Naive thymus-derived CD8-positive, alpha-beta T cell (primary cell): ENCODE measurements at regions not wholly inside any gene's neighbourhood (a gene's known extent, or its start where the extent isn't known, plus 50 kb on each side); places are given as distances from the start of the nearest gene placed in this dataset.

ENCODE experiments used
- ATAC-seq, 2 donors: fragments of 150-1000 bp; cut with Tn5 transposase in 1 of 2; sonication (Bioruptor Pico), chemical (Tn5 transposase) in 1 of 2; 1 replicate in 1 of 2; 2 replicates in 1 of 2; pipeline ENCODE4 v1.10.0; 2021; ENCODE audit warnings: mild to moderate bottlenecking in 2 of 2, moderate library complexity in 2 of 2
- POLR2A ChIA-PET: fragments of 350-600 bp; sonication (Branson Sonifier 250); formaldehyde crosslinking; loops from one replicate; lab custom pipeline; 2021; ENCODE audit warnings: antibody characterized with exemption; lab: Charles Lee
- DNase-seq, 10 donors: peaks; one replicate each; pipeline versions ENCODE4 v3.0.0 to v3.0.0-alpha.2; 2020 to 2022
- H3K27ac Mint-ChIP-seq, 10 donors: one replicate each; pipeline ENCODE4 v1.8.0; 2020 to 2022; ENCODE audit warnings: mild to moderate bottlenecking in 10 of 10, mixed read lengths in 10 of 10, moderate library complexity in 4 of 10, inconsistent platforms in 1 of 10
- H3K27me3 Mint-ChIP-seq, 5 donors: one replicate each; pipeline ENCODE4 v1.8.0; 2021 to 2022; ENCODE audit warnings: mixed read lengths in 5 of 5
- H3K36me3 Mint-ChIP-seq, 3 donors: one replicate each; pipeline ENCODE4 v1.8.0; 2020 to 2022; ENCODE audit warnings: mixed read lengths in 3 of 3, mild to moderate bottlenecking in 2 of 3, inconsistent platforms in 1 of 3
- H3K4me1 Mint-ChIP-seq, 4 donors: one replicate each; pipeline ENCODE4 v1.8.0; 2021 to 2022; ENCODE audit warnings: mixed read lengths in 4 of 4
- H3K4me3 Mint-ChIP-seq, 10 donors: one replicate each; pipeline ENCODE4 v1.8.0; 2020 to 2022; ENCODE audit warnings: mild to moderate bottlenecking in 10 of 10, mixed read lengths in 10 of 10, moderate library complexity in 6 of 10, inconsistent platforms in 1 of 10
- H3K9me3 Mint-ChIP-seq, 9 donors: one replicate each; pipeline ENCODE4 v1.8.0; 2020 to 2022; ENCODE audit warnings: mixed read lengths in 9 of 9, mild to moderate bottlenecking in 3 of 9, inconsistent platforms in 1 of 9, moderate library complexity in 1 of 9

DNA sequence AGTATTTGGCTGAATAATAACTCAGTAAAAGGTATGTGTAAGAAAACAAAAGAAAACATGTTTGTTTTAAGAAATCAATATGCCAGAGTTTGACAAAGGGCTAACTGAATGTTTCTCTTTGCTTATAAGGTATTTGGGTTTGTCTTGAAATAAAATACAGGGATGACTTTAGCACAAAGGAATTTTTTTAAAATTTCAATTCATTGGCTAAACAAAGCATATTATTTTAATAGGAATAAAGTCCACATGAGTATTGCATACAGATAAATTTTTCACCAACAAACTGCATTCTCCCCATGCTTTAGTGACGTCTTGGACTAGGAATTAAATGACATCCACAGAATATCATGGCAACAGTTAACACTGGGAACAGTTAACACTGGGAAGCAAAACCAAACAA, 480.0 kb upstream of the JAG1 start:
- no peak for ATAC-seq
- Mint-ChIP-seq H3K4me1 (no peaks in the 10 kb centered on the region), H3K27ac (no peak overlapping the region), H3K27me3 (no peaks in the 10 kb centered on the region), H3K36me3 (no peaks in the 10 kb centered on the region), H3K9me3 (peaks cover 0 to 3% (median 0%) of the 10 kb centered on the region in 9 donors), H3K4me3 (no peak overlapping the region)
- POLR2A ChIA-PET = no interaction called here
- no peak for DNase-seq

DNA sequence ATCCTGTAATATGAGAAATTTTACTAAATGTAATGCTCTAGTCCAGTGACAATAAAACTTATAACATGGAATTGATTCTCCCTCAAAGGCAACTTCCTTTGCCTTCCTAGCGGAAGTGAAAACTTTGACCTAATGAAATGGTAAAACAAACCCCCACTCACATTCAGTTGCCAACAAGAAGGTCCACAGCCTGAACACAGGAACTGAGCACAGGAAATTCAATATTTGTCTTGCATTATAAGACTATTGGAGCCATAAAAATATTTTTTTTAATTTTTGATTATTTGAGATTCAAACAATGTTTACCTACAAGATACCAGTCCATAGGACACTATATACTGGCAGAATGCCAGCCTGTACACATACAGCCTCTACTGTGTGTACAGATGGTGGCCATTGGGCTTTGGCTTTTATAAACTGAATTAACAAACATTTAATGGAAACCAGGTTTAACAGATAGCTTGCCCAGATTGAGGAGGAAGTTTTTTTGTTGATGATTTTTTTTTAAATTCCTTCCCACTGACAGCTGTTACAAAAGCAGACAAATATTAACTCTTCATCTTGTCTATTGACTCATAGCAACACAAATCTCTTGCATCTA, 481.5 kb upstream of the JAG1 start:
- Mint-ChIP-seq H3K9me3 (peaks cover 0 to 3% (median 0%) of the 10 kb centered on the region in 9 donors), H3K27me3 (no peaks in the 10 kb centered on the region), H3K27ac (no peak overlapping the region), H3K36me3 (no peaks in the 10 kb centered on the region), H3K4me1 (no peaks in the 10 kb centered on the region), H3K4me3 (no peak overlapping the region)
- ATAC-seq (no peak), DNase-seq (no peak)
- POLR2A ChIA-PET = no interaction called here

DNA sequence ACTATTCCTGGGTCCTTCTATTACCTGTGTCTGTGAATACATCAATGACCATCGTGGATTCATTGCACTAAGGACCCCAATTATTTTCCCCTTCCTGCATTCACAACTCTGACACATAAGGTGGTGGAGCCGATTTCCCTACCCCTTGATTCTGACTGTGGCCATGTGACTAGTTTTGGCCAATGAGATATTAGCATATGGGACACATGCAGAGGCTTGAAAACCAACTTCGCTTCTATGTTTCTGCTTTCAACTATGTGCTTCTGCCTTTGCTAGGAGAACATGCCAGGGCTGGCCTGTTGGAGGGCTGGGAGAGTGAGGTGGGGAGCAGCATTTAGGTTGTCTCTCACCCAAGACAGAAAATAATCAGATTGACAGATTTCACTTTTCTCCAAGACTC, 483.1 kb upstream of the JAG1 start:
- no peaks in the 10 kb centered on the region for H3K27me3 Mint-ChIP-seq
- peaks cover 0 to 3% (median 0%) of the 10 kb centered on the region in 9 donors for H3K9me3 Mint-ChIP-seq
- POLR2A ChIA-PET = no interaction called here
- no peak overlapping the region for H3K27ac Mint-ChIP-seq
- H3K36me3 Mint-ChIP-seq = no peaks in the 10 kb centered on the region
- DNase-seq (no peak), ATAC-seq (no peak)
- no peaks in the 10 kb centered on the region for H3K4me1 Mint-ChIP-seq
- no peak overlapping the region for H3K4me3 Mint-ChIP-seq

DNA sequence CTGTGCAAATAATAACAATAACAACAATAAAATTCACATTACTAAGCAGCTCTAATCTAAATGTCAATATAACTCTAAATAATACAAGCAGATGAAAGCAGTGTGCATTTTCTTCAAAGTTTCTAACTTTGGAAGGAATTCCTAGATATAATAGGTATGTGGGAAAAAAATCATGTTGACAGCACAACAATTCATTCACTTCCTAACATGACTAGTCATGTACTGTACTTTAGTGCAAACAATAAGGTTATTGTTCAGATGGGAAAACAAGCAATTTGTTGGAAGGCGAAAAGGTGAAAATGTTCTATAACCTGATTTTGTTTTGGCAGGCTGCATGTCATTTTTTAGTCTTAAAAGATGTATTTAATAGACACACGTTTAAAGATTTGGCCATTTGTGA, 484.3 kb upstream of the JAG1 start:
- no peaks in the 10 kb centered on the region for H3K4me1 Mint-ChIP-seq
- H3K9me3 Mint-ChIP-seq = peaks cover 0 to 3% (median 0%) of the 10 kb centered on the region in 9 donors
- no peak for ATAC-seq
- H3K27me3 Mint-ChIP-seq = peaks cover 0 to 4% (median 0%) of the 10 kb centered on the region in 5 donors
- no peak for DNase-seq
- no peak overlapping the region for H3K4me3 Mint-ChIP-seq
- no peaks in the 10 kb centered on the region for H3K36me3 Mint-ChIP-seq
- H3K27ac Mint-ChIP-seq = no peak overlapping the region
- POLR2A ChIA-PET = no interaction called here

DNA sequence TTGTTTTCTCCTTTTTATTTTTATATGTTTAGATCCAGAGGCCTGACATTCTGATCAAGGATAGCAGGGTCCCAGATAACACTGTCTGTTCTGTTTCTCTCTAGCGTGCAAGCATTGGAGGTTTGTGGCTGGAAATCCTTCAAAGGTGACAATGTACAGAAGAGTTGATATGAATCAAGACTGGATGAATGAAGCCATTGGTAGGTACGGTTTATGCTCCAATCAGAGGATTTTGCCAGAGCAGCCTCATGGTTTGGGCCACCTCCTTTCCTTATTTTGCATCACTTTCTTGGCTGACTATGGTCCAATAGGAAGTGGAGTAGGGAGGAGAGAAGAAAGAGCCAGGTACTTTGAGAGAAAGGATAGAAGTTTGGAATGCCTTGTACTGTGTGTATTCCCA, 484.8 kb upstream of the JAG1 start:
- Mint-ChIP-seq H3K36me3 (no peaks in the 10 kb centered on the region), H3K27ac (no peak overlapping the region), H3K9me3 (peaks cover 0 to 3% (median 0%) of the 10 kb centered on the region in 9 donors), H3K4me3 (no peak overlapping the region), H3K27me3 (peaks cover 0 to 4% (median 0%) of the 10 kb centered on the region in 5 donors), H3K4me1 (no peaks in the 10 kb centered on the region)
- POLR2A ChIA-PET = no interaction called here
- DNase-seq (no peak), ATAC-seq (no peak)

DNA sequence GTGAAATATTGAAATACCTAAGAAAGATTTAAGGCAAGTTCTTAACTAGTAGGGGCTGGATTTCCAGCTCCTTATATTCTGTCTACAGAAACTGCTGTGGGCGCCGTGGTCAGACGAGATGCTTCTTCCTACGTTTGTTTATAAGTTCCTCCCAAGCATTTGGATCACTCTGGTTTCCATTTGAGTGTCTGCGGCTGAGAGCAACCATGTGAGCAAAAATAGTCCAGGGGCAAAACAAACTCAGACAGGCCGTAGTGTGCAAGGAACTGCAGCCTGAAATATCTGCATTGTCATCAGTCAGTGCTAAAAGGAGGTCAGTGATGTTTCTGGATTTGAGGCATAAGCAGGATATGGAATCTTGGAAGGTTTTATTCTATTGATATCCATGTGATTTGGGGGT, 485.9 kb upstream of the JAG1 start:
- POLR2A ChIA-PET = no interaction called here
- no peaks in the 10 kb centered on the region for H3K36me3 Mint-ChIP-seq
- DNase-seq (no peak), ATAC-seq (no peak)
- H3K27me3 Mint-ChIP-seq = peaks cover 0 to 4% (median 0%) of the 10 kb centered on the region in 5 donors
- H3K4me1 Mint-ChIP-seq = no peaks in the 10 kb centered on the region
- peaks cover 0 to 2% (median 0%) of the 10 kb centered on the region in 9 donors for H3K9me3 Mint-ChIP-seq
- H3K4me3 Mint-ChIP-seq = no peak overlapping the region
- H3K27ac Mint-ChIP-seq = no peak overlapping the region

DNA sequence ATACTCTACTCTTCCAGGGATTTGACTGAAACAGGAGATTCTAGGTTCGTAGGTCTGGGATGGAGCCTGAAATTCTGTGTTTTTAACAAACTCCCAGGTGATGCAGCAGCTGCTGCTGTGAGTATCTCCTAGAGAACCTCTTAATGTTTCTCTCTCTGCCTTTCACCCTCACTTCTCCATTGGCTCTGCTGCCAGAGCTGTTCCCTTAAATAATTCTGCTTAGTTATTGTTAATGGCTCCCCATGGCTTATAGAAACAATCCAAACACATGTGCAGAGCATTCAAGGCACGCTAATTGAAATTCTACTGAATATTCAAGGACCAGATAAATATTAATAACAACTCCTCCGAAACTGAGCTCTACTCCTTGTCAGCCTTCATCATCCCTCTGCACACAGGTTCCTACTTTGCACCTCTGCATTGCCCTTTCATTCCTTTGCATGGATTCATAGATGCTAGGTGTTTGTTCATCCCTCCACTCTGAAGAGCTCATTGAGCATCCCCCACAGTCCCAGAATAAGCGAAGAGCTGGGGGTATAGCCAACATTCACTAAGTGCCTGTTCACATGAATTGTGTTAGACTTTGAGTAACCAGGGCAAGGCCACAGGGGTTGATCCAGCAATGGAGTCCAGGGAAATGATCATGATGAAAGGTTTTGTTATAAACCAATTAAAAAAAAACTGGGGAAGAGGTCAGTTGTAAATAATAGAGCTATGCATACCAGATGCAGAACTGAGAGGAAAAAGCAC, 488.4 kb upstream of the JAG1 start:
- no peak for ATAC-seq
- DNase-seq = no peak
- H3K36me3 Mint-ChIP-seq = no peaks in the 10 kb centered on the region
- H3K9me3 Mint-ChIP-seq = peaks cover 0 to 8% (median 0%) of the 10 kb centered on the region in 9 donors
- no peaks in the 10 kb centered on the region for H3K4me1 Mint-ChIP-seq
- no peak overlapping the region for H3K27ac Mint-ChIP-seq
- POLR2A ChIA-PET = interaction anchor here (0.6 kb wide), 1 partner anchor 29 kb away, joined by 3 read pairs; no protein-coding TSS in a partner anchor
- peaks cover 0 to 4% (median 0%) of the 10 kb centered on the region in 5 donors for H3K27me3 Mint-ChIP-seq
- no peak overlapping the region for H3K4me3 Mint-ChIP-seq

DNA sequence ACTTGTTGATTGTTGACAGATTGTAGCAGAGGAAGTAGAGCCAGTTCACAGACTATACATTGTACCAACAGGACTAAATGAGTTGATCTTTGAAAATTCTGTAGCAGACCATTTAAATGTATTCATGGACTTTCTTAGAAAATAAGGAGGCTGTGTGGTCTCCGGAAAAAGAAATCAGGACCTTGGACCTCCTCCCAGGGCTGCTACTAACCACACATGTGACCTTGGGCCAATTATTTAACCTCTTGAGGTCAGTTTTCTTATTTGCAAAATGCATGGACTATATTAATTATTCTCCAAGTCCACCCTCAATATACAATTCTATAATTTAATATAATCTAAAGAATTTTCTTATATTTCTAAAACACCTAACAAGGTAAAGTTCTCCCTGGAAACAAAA, 492.0 kb upstream of the JAG1 start:
- ATAC-seq = no peak
- Mint-ChIP-seq H3K36me3 (no peaks in the 10 kb centered on the region), H3K27me3 (peaks cover 0 to 8% (median 0%) of the 10 kb centered on the region in 5 donors), H3K9me3 (peaks cover 0 to 8% (median 0%) of the 10 kb centered on the region in 9 donors), H3K4me1 (no peaks in the 10 kb centered on the region), H3K4me3 (no peak overlapping the region), H3K27ac (no peak overlapping the region)
- POLR2A ChIA-PET = no interaction called here
- no peak for DNase-seq

DNA sequence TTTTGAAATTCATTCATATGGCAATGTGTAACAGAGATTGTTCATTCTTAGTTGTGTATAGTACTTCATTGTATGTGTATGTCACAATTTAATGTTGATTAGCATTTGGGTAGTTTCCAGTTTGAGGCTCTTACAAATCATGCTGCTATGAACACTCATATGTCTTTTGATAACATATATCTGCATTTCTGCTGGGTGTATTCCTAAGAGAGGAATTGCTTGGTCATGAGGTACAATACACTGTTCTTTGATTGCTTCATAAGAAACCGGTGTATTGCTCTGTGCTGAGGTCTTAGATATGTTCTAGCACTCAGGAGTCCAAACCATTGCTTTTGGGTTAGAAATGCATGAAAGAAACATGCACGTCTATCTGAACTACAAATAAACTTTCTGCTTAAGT, 492.9 kb upstream of the JAG1 start:
- Mint-ChIP-seq H3K9me3 (peaks cover 0 to 8% (median 0%) of the 10 kb centered on the region in 9 donors), H3K27ac (no peak overlapping the region), H3K4me1 (no peaks in the 10 kb centered on the region), H3K36me3 (no peaks in the 10 kb centered on the region), H3K4me3 (no peak overlapping the region), H3K27me3 (peaks cover 0 to 8% (median 0%) of the 10 kb centered on the region in 5 donors)
- DNase-seq (no peak), ATAC-seq (no peak)
- POLR2A ChIA-PET = no interaction called here

DNA sequence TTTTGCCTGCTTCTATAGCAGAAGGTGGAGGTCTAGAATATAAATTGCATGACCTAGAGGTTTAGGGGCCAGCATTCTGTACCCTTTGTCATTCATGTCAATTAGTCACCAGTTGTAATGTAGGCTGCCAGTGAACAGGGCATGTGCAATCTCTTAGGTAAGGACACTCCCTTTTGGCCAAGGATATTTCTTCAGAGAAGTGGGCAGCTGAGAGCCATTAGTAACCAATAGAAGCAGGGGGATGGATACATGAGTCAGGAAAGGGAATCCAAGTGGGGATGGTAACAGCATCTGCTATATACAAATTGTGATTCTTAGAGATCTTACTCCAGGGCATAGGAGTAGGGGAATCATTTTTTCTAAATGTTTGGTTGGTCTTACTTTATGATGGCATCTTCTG, 494.2 kb upstream of the JAG1 start:
- H3K27ac Mint-ChIP-seq = no peak overlapping the region
- peaks cover 0 to 8% (median 0%) of the 10 kb centered on the region in 9 donors for H3K9me3 Mint-ChIP-seq
- peaks cover 0 to 4% (median 0%) of the 10 kb centered on the region in 5 donors for H3K27me3 Mint-ChIP-seq
- H3K4me1 Mint-ChIP-seq = no peaks in the 10 kb centered on the region
- ATAC-seq (no peak), DNase-seq (no peak)
- H3K36me3 Mint-ChIP-seq = no peaks in the 10 kb centered on the region
- H3K4me3 Mint-ChIP-seq = no peak overlapping the region
- POLR2A ChIA-PET = no interaction called here

DNA sequence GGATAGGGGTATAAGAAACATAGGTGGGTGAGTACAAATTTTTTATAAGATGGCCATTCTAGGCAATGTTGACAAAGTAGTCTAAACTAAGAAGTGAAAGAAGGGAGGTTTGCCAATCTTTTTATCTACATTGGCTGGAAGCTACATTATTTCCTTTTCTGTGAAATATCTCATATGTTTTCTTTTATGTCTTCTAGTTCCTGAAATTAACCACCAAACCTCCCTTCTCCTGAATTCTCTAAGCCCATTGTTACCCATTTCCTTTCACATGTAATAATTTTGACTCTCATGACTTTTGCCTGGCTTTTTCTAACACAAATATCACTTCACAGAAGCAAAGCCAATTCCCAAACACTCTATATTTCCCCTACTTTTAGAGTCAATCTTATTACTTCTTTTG, 496.2 kb upstream of the JAG1 start:
- POLR2A ChIA-PET = no interaction called here
- Mint-ChIP-seq H3K36me3 (no peaks in the 10 kb centered on the region), H3K4me1 (no peaks in the 10 kb centered on the region), H3K27ac (no peak overlapping the region), H3K27me3 (peaks cover 0 to 4% (median 0%) of the 10 kb centered on the region in 5 donors), H3K9me3 (peaks cover 0 to 8% (median 0%) of the 10 kb centered on the region in 9 donors), H3K4me3 (no peak overlapping the region)
- ATAC-seq (no peak), DNase-seq (no peak)

DNA sequence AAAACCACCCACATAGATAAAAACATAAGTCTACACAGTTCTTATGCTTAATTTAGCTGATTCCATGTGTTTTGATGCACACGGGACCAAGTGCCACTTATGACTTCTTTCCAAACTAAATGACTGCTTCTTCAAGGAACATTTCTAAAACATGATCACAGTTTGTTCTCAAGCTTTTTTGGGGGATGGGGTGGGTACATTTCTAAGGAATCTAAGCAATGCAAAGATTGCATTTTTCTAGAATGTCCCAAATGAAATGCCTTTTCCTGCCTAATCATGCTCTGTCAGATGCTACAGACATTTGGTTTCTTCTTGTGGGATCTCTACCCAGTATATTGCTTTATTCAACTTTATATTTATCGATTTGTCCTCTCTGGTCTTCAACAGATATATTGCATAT, 496.8 kb upstream of the JAG1 start:
- DNase-seq (no peak), ATAC-seq (no peak)
- Mint-ChIP-seq H3K4me3 (no peak overlapping the region), H3K36me3 (no peaks in the 10 kb centered on the region), H3K4me1 (no peaks in the 10 kb centered on the region), H3K9me3 (peaks cover 0 to 8% (median 0%) of the 10 kb centered on the region in 9 donors), H3K27ac (no peak overlapping the region), H3K27me3 (peaks cover 0 to 4% (median 0%) of the 10 kb centered on the region in 5 donors)
- POLR2A ChIA-PET = no interaction called here

DNA sequence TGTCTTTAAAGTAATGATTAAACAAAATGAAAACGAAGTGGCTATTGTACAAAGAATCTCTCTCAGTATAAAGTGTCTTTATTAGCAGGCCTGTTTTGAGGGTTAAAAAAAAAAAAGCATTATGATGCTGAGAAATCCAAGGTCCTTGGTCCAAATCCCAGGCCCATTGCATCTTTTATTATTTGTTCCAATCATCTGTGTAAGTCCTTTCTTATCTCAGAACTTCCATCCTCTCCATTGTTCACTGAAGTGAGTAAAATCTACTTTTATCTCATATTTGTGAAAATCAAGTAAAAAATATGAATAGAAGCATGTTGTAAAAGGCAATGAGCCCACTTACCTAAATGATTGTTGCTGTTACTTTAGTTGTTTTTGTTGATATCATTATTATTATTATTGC, 499.1 kb upstream of the JAG1 start:
- peaks cover 0 to 3% (median 0%) of the 10 kb centered on the region in 9 donors for H3K9me3 Mint-ChIP-seq
- H3K27me3 Mint-ChIP-seq = peaks cover 0 to 4% (median 0%) of the 10 kb centered on the region in 5 donors
- no peak for ATAC-seq
- no peaks in the 10 kb centered on the region for H3K4me1 Mint-ChIP-seq
- no peaks in the 10 kb centered on the region for H3K36me3 Mint-ChIP-seq
- POLR2A ChIA-PET = no interaction called here
- no peak overlapping the region for H3K4me3 Mint-ChIP-seq
- no peak for DNase-seq
- H3K27ac Mint-ChIP-seq = no peak overlapping the region
